ENCODE measurements at regions not wholly inside any gene's neighbourhood (a gene's known extent, or its start where the extent isn't known, plus 50 kb on each side); places are given as distances from the start of the nearest gene placed in this dataset.

- Histone ChIP-seq H3K36me3 (ENCODE audit: insufficient read depth, low read length, poor library complexity, severe bottlenecking) (no peaks in the 10 kb centered on the region), H3K27me3 (replicated peaks; ENCODE audit: insufficient read depth, low read depth, low read length, poor library complexity) (peaks cover 98% of the 10 kb centered on the region), H3K4me3 (ENCODE audit: low read depth, low read length, poor library complexity, severe bottlenecking) (no peak overlapping the region), H3K4me1 (ENCODE audit: insufficient read depth, low read length, poor library complexity, severe bottlenecking) (no peaks in the 10 kb centered on the region), H3K27ac (ENCODE audit: low read depth, low read length, poor library complexity, severe bottlenecking) (no peak overlapping the region), H3K9me3 (ENCODE audit: low read depth, low read length, poor library complexity, severe bottlenecking) (peaks cover 5% of the 10 kb centered on the region)
- intact Hi-C loops (cut with micrococcal nuclease; ENCODE audit: unreplicated experiment) = no loop called here
- ChIA-PET POLR2A (ENCODE audit: low non-redundant PET) (no interaction called here), CTCF (no interaction called here)
- no peak for DNase-seq (ENCODE audit: low spot score)
- TF ChIP-seq, protein P1, sequence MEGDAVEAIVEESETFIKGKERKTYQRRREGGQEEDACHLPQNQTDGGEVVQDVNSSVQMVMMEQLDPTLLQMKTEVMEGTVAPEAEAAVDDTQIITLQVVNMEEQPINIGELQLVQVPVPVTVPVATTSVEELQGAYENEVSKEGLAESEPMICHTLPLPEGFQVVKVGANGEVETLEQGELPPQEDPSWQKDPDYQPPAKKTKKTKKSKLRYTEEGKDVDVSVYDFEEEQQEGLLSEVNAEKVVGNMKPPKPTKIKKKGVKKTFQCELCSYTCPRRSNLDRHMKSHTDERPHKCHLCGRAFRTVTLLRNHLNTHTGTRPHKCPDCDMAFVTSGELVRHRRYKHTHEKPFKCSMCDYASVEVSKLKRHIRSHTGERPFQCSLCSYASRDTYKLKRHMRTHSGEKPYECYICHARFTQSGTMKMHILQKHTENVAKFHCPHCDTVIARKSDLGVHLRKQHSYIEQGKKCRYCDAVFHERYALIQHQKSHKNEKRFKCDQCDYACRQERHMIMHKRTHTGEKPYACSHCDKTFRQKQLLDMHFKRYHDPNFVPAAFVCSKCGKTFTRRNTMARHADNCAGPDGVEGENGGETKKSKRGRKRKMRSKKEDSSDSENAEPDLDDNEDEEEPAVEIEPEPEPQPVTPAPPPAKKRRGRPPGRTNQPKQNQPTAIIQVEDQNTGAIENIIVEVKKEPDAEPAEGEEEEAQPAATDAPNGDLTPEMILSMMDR (conservative IDR thresholded peaks at IDR 0.05; ENCODE audit: low read depth, low read length) = no peak
- no peak for TF ChIP-seq EZH2 (IDR thresholded peaks at IDR 0.05; ENCODE audit: borderline replicate concordance, low read depth, low read length, poor library complexity, severe bottlenecking)
- no TSS peak for BruUV-seq (replicated peaks)
Measured at GRCh38 chr6:133637436-133637835, 251.5 kb upstream of the TCF21 start.

- DNase-seq (ENCODE audit: low spot score) = no peak
- CTCF ChIA-PET = no interaction called here
- POLR2A ChIA-PET (ENCODE audit: low non-redundant PET) = no interaction called here
- H3K4me1 ChIP-seq (ENCODE audit: insufficient read depth, low read length, poor library complexity, severe bottlenecking) = no peaks in the 10 kb centered on the region
- H3K9me3 ChIP-seq (ENCODE audit: low read depth, low read length, poor library complexity, severe bottlenecking) = peaks cover 5% of the 10 kb centered on the region
- BruUV-seq (replicated peaks) = no TSS peak
- TF ChIP-seq, protein P1 (conservative IDR thresholded peaks at IDR 0.05; ENCODE audit: low read depth, low read length) = no peak
- TF ChIP-seq EZH2 (IDR thresholded peaks at IDR 0.05; ENCODE audit: borderline replicate concordance, low read depth, low read length, poor library complexity, severe bottlenecking) = no peak
- H3K4me3 ChIP-seq (ENCODE audit: low read depth, low read length, poor library complexity, severe bottlenecking) = no peak overlapping the region
- H3K27ac ChIP-seq (ENCODE audit: low read depth, low read length, poor library complexity, severe bottlenecking) = no peak overlapping the region
- intact Hi-C loops (cut with micrococcal nuclease; ENCODE audit: unreplicated experiment) = no loop called here
- H3K36me3 ChIP-seq (ENCODE audit: insufficient read depth, low read length, poor library complexity, severe bottlenecking) = no peaks in the 10 kb centered on the region
- H3K27me3 ChIP-seq (replicated peaks; ENCODE audit: insufficient read depth, low read depth, low read length, poor library complexity) = peaks cover 97% of the 10 kb centered on the region
Measured at GRCh38 chr6:133637874-133638273, 251.0 kb upstream of the TCF21 start.

- peaks cover 16% of the 10 kb centered on the region for H3K4me1 ChIP-seq (ENCODE audit: insufficient read depth, low read length, poor library complexity, severe bottlenecking)
- TF ChIP-seq, protein P1 (conservative IDR thresholded peaks at IDR 0.05; ENCODE audit: low read depth, low read length) = no peak
- TF ChIP-seq EZH2 (IDR thresholded peaks at IDR 0.05; ENCODE audit: borderline replicate concordance, low read depth, low read length, poor library complexity, severe bottlenecking) = no peak
- no peaks in the 10 kb centered on the region for H3K36me3 ChIP-seq (ENCODE audit: insufficient read depth, low read length, poor library complexity, severe bottlenecking)
- CTCF ChIA-PET = no interaction called here
- H3K4me3 ChIP-seq (ENCODE audit: low read depth, low read length, poor library complexity, severe bottlenecking) = no peak overlapping the region
- intact Hi-C loops (cut with micrococcal nuclease; ENCODE audit: unreplicated experiment) = no loop called here
- POLR2A ChIA-PET (ENCODE audit: low non-redundant PET) = no interaction called here
- no peak for DNase-seq (ENCODE audit: low spot score)
- H3K27me3 ChIP-seq (replicated peaks; ENCODE audit: insufficient read depth, low read depth, low read length, poor library complexity) = peaks cover 83% of the 10 kb centered on the region
- peaks cover 5% of the 10 kb centered on the region for H3K9me3 ChIP-seq (ENCODE audit: low read depth, low read length, poor library complexity, severe bottlenecking)
- BruUV-seq (replicated peaks) = no TSS peak
- H3K27ac ChIP-seq (ENCODE audit: low read depth, low read length, poor library complexity, severe bottlenecking) = no peak overlapping the region
Measured at GRCh38 chr6:133641104-133641503, 247.8 kb upstream of the TCF21 start.
